HUES6 (cell line): ENCODE measurements at regions not wholly inside any gene's neighbourhood (a gene's known extent, or its start where the extent isn't known, plus 50 kb on each side); places are given as distances from the start of the nearest gene placed in this dataset.
"Not testable (repeated sequence)": the region's sequence is repeated elsewhere in the genome, so short reads cannot be mapped to it uniquely, and the experiment has no call there.

Experiments
- H3K27ac ChIP-seq: 2 replicates; pipeline ENCODE4 v1.7.0; 2013; ENCODE audit warnings: low read depth, mild to moderate bottlenecking, low read length, inconsistent platforms
- H3K27me3 ChIP-seq: 2 replicates; pipeline ENCODE4 v1.6.1; 2013; ENCODE audit warnings: low read length; ENCODE audit not compliant: control insufficient read depth, insufficient read depth
- H3K36me3 ChIP-seq: 2 replicates; pipeline ENCODE4 v1.6.1; 2013; ENCODE audit warnings: low read length; ENCODE audit not compliant: control insufficient read depth, insufficient read depth
- H3K4me1 ChIP-seq: 2 replicates; pipeline ENCODE4 v1.6.1; 2013; ENCODE audit warnings: low read length; ENCODE audit not compliant: control insufficient read depth, insufficient read depth
- H3K4me3 ChIP-seq: 2 replicates; pipeline ENCODE4 v1.5.1; 2013; ENCODE audit warnings: low read depth, low read length
- H3K9ac ChIP-seq: one replicate; pipeline ENCODE4 v1.6.1; 2013; ENCODE audit warnings: mild to moderate bottlenecking, low read length
- H3K9me3 ChIP-seq: 2 replicates; pipeline ENCODE4 v1.6.1; 2013; ENCODE audit warnings: low read depth, low read length; ENCODE audit not compliant: control insufficient read depth, insufficient read depth

- Histone ChIP-seq H3K27ac (no peak overlapping the region), H3K4me3 (no peak overlapping the region), H3K9ac (no peak overlapping the region), H3K36me3 (no peaks in the 10 kb centered on the region), H3K4me1 (no peaks in the 10 kb centered on the region), H3K9me3 (no peaks in the 10 kb centered on the region), H3K27me3 (no peaks in the 10 kb centered on the region)
These were observed 259.2 kb downstream of the OSR1 start for GRCh38 chr2:19099181-19099580.

GRCh38 chr2:19098467-19099160 lies 259.8 kb downstream of the OSR1 start:
- no peaks in the 10 kb centered on the region for H3K4me1 ChIP-seq
- H3K4me3 ChIP-seq = no peak overlapping the region
- H3K9me3 ChIP-seq = no peaks in the 10 kb centered on the region
- H3K27ac ChIP-seq = no peak overlapping the region
- H3K27me3 ChIP-seq = no peaks in the 10 kb centered on the region
- no peak overlapping the region for H3K9ac ChIP-seq
- H3K36me3 ChIP-seq = no peaks in the 10 kb centered on the region

GRCh38 chr2:19089476-19089875 lies 268.9 kb downstream of the OSR1 start:
- H3K9ac ChIP-seq, H3K27ac ChIP-seq, H3K27me3 ChIP-seq, H3K36me3 ChIP-seq, H3K9me3 ChIP-seq, H3K4me3 ChIP-seq: not testable (repeated sequence)
- H3K4me1 ChIP-seq = peaks cover 26% of the 10 kb centered on the region

GRCh38 chr2:19086231-19086651 lies 272.2 kb downstream of the OSR1 start:
- Histone ChIP-seq H3K4me1 (peaks cover 27% of the 10 kb centered on the region), H3K27ac (peak overlapping the region; percentile 69), H3K9ac (no peak overlapping the region), H3K4me3 (no peak overlapping the region), H3K9me3 (0 out of 2 replicates have a peak, but pooled peaks cover 2% of the 10 kb centered on the region), H3K27me3 (no peaks in the 10 kb centered on the region), H3K36me3 (no peaks in the 10 kb centered on the region)

GRCh38 chr2:19078709-19079108 lies 279.7 kb downstream of the OSR1 start:
- no peaks in the 10 kb centered on the region for H3K36me3 ChIP-seq
- no peak overlapping the region for H3K9ac ChIP-seq
- peaks cover 9% of the 10 kb centered on the region for H3K4me1 ChIP-seq
- no peak overlapping the region for H3K27ac ChIP-seq
- no peaks in the 10 kb centered on the region for H3K9me3 ChIP-seq
- no peak overlapping the region for H3K4me3 ChIP-seq
- no peaks in the 10 kb centered on the region for H3K27me3 ChIP-seq

- Histone ChIP-seq H3K9ac (no peak overlapping the region), H3K4me1 (peaks cover 9% of the 10 kb centered on the region), H3K27ac (no peak overlapping the region), H3K36me3 (no peaks in the 10 kb centered on the region), H3K27me3 (no peaks in the 10 kb centered on the region), H3K4me3 (no peak overlapping the region), H3K9me3 (no peaks in the 10 kb centered on the region)
These were observed 284.9 kb downstream of the OSR1 start for GRCh38 chr2:19073522-19073921.

- no peaks in the 10 kb centered on the region for H3K27me3 ChIP-seq
These were observed 286.3 kb downstream of the OSR1 start for GRCh38 chr2:19072161-19072560.

GRCh38 chr2:19070886-19071285 lies 287.5 kb downstream of the OSR1 start:
- H3K4me3 ChIP-seq = no peak overlapping the region
- no peaks in the 10 kb centered on the region for H3K36me3 ChIP-seq
- H3K9me3 ChIP-seq = no peaks in the 10 kb centered on the region
- peaks cover 9% of the 10 kb centered on the region for H3K4me1 ChIP-seq
- no peak overlapping the region for H3K27ac ChIP-seq
- H3K27me3 ChIP-seq = no peaks in the 10 kb centered on the region
- no peak overlapping the region for H3K9ac ChIP-seq

More at GRCh38 chr2:19072161-19072560, 286.3 kb downstream of the OSR1 start:
- no peaks in the 10 kb centered on the region for H3K9me3 ChIP-seq
- no peaks in the 10 kb centered on the region for H3K36me3 ChIP-seq
- peaks cover 9% of the 10 kb centered on the region for H3K4me1 ChIP-seq
- H3K9ac ChIP-seq = no peak overlapping the region
- H3K4me3 ChIP-seq = no peak overlapping the region
- no peak overlapping the region for H3K27ac ChIP-seq

GRCh38 chr2:19068206-19068605 lies 290.2 kb downstream of the OSR1 start:
- H3K27me3 ChIP-seq = no peaks in the 10 kb centered on the region
- H3K4me1 ChIP-seq = peaks cover 10% of the 10 kb centered on the region
- H3K9ac ChIP-seq = no peak overlapping the region
- H3K9me3 ChIP-seq = no peaks in the 10 kb centered on the region
- H3K36me3 ChIP-seq = no peaks in the 10 kb centered on the region
- H3K27ac ChIP-seq = no peak overlapping the region
- no peak overlapping the region for H3K4me3 ChIP-seq

- H3K36me3 ChIP-seq = no peaks in the 10 kb centered on the region
- no peak overlapping the region for H3K4me3 ChIP-seq
- no peak overlapping the region for H3K9ac ChIP-seq
- H3K27ac ChIP-seq = no peak overlapping the region
- H3K9me3 ChIP-seq = no peaks in the 10 kb centered on the region
- H3K27me3 ChIP-seq = no peaks in the 10 kb centered on the region
- H3K4me1 ChIP-seq = peaks cover 36% of the 10 kb centered on the region
These were observed 296.1 kb downstream of the OSR1 start for GRCh38 chr2:19062370-19062769.

- Histone ChIP-seq H3K9me3 (no peaks in the 10 kb centered on the region), H3K4me3 (no peak overlapping the region), H3K27ac (peak overlapping the region; percentile 50), H3K4me1 (peaks cover 35% of the 10 kb centered on the region), H3K27me3 (no peaks in the 10 kb centered on the region), H3K36me3 (no peaks in the 10 kb centered on the region), H3K9ac (peak overlapping the region; percentile 1)
These were observed 299.3 kb downstream of the OSR1 start for GRCh38 chr2:19059076-19059475.
